Fibroblast of lung (primary cell): ENCODE measurements at regions not wholly inside any gene's neighbourhood (a gene's known extent, or its start where the extent isn't known, plus 50 kb on each side); places are given as distances from the start of the nearest gene placed in this dataset.

ENCODE experiments used
- CTCF ChIP-seq, 2 donors: IDR thresholded peaks in 1 of 2; conservative IDR thresholded peaks in 1 of 2; 1 replicate in 1 of 2; 2 replicates in 1 of 2; pipeline ENCODE4 v1.5.1; 2011 to 2012; ENCODE audit warnings: low read length in 2 of 2, control low read depth in 1 of 2, inconsistent platforms in 1 of 2, low read depth in 1 of 2, mild to moderate bottlenecking in 1 of 2
- EZH2 ChIP-seq: IDR thresholded peaks from 2 replicates; pipeline ENCODE4 v1.5.1; 2012; ENCODE audit warnings: low read length, control low read depth, mild to moderate bottlenecking; ENCODE audit errors: missing control alignments

- TF ChIP-seq CTCF (conservative IDR thresholded peaks at IDR 0.05 in 1 of 2, IDR thresholded peaks at IDR 0.05 in 1 of 2; ENCODE audit: low read depth in 1 of 2, low read length in 2 of 2): no peak
- TF ChIP-seq EZH2: no peak
Measured at GRCh38 chr2:52387937-52388590, 1356.1 kb upstream of the NRXN1 start.
